ENCODE measurements at regions not wholly inside any gene's neighbourhood (a gene's known extent, or its start where the extent isn't known, plus 50 kb on each side); places are given as distances from the start of the nearest gene placed in this dataset.
A peak's percentile ranks its signal among the peaks of the same experiment; 100 is the strongest.

DNA sequence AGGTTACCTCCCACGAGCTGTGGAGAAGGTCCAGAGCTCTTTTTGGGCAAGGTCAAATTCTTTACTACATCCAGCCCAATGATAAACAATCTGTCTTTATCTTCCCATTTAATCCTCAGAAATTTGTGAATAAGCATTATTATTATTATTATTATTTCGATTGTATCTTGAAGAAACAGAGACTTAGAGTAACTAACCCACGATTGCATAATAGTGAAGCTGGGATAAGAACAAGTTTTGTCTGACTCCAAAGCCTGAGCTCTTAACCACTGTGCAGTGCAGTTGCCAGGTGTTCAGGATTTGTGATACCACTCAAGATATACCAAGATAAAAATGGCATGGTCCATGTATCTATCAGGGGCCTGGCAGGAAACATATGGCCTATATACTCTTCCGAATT, 166.5 kb upstream of the LDB2 start:
- H3K36me3 ChIP-seq (ENCODE audit: low read depth), result no peaks in the 10 kb centered on the region
- no peak overlapping the region for H3K9ac ChIP-seq
- no peak overlapping the region; the same call in 1 of the 2 replicates for H2AFZ ChIP-seq
- no peaks in the 10 kb centered on the region for H4K20me1 ChIP-seq (ENCODE audit: insufficient read depth)
- H3K79me2 ChIP-seq (ENCODE audit: insufficient read depth), result no peaks in the 10 kb centered on the region
- H3K9me3 ChIP-seq (ENCODE audit: low read depth), result no peaks in the 10 kb centered on the region
- H3K4me1 ChIP-seq (ENCODE audit: insufficient read depth), result peaks cover 70% of the 10 kb centered on the region
- peak overlapping the region; percentile 33 for H3K4me2 ChIP-seq (ENCODE audit: unreplicated experiment)
- DNase-seq, result peak; percentile 24
- TF ChIP-seq EZH2 (IDR thresholded peaks at IDR 0.05; ENCODE audit: insufficient read depth, poor library complexity, severe bottlenecking) (no peak), EZH2phosphoT487 (IDR thresholded peaks at IDR 0.05; ENCODE audit: insufficient read depth, low read depth) (no peak)
- in situ Hi-C loops (cut with MboI), result no loop called here
- no peak overlapping the region for H3K4me3 ChIP-seq
- H3F3A ChIP-seq (ENCODE audit: insufficient read depth), result peaks cover 70% of the 10 kb centered on the region
- H3K9me2 ChIP-seq (ENCODE audit: insufficient read depth), result no peaks in the 10 kb centered on the region
- no peaks in the 10 kb centered on the region for H3K27me3 ChIP-seq (replicated peaks; ENCODE audit: insufficient read depth)
- 79 to 80% methylated on average over 4 of the region's 4 CpGs for WGBS, 2 experiments (ENCODE audit: low coverage in 1 of 2, low lambda C conversion rate in 2 of 2, missing lambda C conversion rate in 2 of 2)
- peak overlapping the region; percentile 80 for H3K27ac ChIP-seq

DNA sequence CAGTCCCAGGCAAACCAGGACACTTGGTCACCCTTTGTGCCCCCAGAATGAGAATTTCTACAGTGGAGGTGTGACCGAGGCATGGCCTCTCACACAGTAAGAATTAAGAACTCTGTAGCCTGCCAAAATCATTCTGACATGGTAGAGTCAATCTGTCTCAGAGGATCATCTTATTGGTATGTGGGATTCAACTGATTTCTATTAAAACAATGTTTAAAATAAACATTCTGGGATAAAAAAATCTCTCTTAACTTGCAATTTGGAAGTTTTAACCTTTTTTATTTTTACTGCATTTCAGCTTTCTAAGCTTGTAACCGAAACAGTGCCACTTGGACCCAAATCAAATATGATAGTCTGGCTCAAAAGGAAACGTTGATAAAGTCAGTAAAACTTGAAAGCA, 165.4 kb upstream of the LDB2 start:
- 2% methylated on average over 3 of the region's 3 CpGs for WGBS, 2 experiments (ENCODE audit: low coverage in 1 of 2, low lambda C conversion rate in 2 of 2, missing lambda C conversion rate in 2 of 2)
- Histone ChIP-seq H3K36me3 (ENCODE audit: low read depth) (no peaks in the 10 kb centered on the region), H3K9ac (no peak overlapping the region), H3F3A (ENCODE audit: insufficient read depth) (peaks cover 76% of the 10 kb centered on the region), H3K79me2 (ENCODE audit: insufficient read depth) (no peaks in the 10 kb centered on the region), H3K27ac (peak overlapping the region; percentile 80), H2AFZ (no peak overlapping the region), H3K27me3 (replicated peaks; ENCODE audit: insufficient read depth) (no peaks in the 10 kb centered on the region), H3K9me2 (ENCODE audit: insufficient read depth) (no peaks in the 10 kb centered on the region), H4K20me1 (ENCODE audit: insufficient read depth) (no peaks in the 10 kb centered on the region), H3K9me3 (ENCODE audit: low read depth) (no peaks in the 10 kb centered on the region), H3K4me2 (ENCODE audit: unreplicated experiment) (peak overlapping the region; percentile 25), H3K4me1 (ENCODE audit: insufficient read depth) (peaks cover 74% of the 10 kb centered on the region), H3K4me3 (no peak overlapping the region)
- TF ChIP-seq EZH2phosphoT487 (IDR thresholded peaks at IDR 0.05; ENCODE audit: insufficient read depth, low read depth) (no peak), EZH2 (IDR thresholded peaks at IDR 0.05; ENCODE audit: insufficient read depth, poor library complexity, severe bottlenecking) (no peak)
- in situ Hi-C loops (cut with MboI), result no loop called here
- peak; percentile 89 for DNase-seq

DNA sequence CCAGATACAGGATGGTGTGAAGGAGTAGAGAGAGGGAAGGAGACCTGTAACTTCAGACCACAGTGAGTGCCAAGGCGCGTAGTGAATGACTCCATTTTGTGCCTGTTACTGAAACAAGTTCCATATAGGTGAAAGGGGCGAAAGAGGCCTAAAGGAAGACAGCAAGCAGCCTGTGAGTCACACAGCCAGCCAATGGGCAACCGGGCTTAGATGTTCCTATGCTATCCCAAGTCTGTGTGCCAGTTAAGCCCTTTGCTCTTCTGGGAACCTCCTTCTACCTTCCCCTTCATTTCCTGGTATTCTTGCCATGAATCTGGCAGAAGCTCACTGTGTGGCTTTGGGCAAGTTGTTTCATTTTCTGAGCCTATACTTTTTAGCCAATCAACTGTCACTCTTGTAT, 161.8 kb upstream of the LDB2 start:
- Histone ChIP-seq H3F3A (ENCODE audit: insufficient read depth) (peaks cover 63% of the 10 kb centered on the region), H3K9ac (no peak overlapping the region), H3K4me3 (no peak overlapping the region), H2AFZ (peak overlapping the region; percentile 75; the same call in 1 of the 2 replicates), H3K4me1 (ENCODE audit: insufficient read depth) (peaks cover 72% of the 10 kb centered on the region), H3K9me2 (ENCODE audit: insufficient read depth) (no peaks in the 10 kb centered on the region), H3K79me2 (ENCODE audit: insufficient read depth) (no peaks in the 10 kb centered on the region), H3K27ac (peak overlapping the region; percentile 78), H3K27me3 (replicated peaks; ENCODE audit: insufficient read depth) (no peaks in the 10 kb centered on the region), H4K20me1 (ENCODE audit: insufficient read depth) (no peaks in the 10 kb centered on the region), H3K9me3 (ENCODE audit: low read depth) (no peaks in the 10 kb centered on the region), H3K36me3 (ENCODE audit: low read depth) (no peaks in the 10 kb centered on the region), H3K4me2 (ENCODE audit: unreplicated experiment) (no peak overlapping the region)
- WGBS, 2 experiments (ENCODE audit: low coverage in 1 of 2, low lambda C conversion rate in 2 of 2, missing lambda C conversion rate in 2 of 2), result 76 to 88% methylated on average over 4 of the region's 4 CpGs
- in situ Hi-C loops (cut with MboI), result no loop called here
- no peak for TF ChIP-seq EZH2phosphoT487 (IDR thresholded peaks at IDR 0.05; ENCODE audit: insufficient read depth, low read depth)
- TF ChIP-seq EZH2 (IDR thresholded peaks at IDR 0.05; ENCODE audit: insufficient read depth, poor library complexity, severe bottlenecking), result no peak
- DNase-seq, result peak; percentile 40

DNA sequence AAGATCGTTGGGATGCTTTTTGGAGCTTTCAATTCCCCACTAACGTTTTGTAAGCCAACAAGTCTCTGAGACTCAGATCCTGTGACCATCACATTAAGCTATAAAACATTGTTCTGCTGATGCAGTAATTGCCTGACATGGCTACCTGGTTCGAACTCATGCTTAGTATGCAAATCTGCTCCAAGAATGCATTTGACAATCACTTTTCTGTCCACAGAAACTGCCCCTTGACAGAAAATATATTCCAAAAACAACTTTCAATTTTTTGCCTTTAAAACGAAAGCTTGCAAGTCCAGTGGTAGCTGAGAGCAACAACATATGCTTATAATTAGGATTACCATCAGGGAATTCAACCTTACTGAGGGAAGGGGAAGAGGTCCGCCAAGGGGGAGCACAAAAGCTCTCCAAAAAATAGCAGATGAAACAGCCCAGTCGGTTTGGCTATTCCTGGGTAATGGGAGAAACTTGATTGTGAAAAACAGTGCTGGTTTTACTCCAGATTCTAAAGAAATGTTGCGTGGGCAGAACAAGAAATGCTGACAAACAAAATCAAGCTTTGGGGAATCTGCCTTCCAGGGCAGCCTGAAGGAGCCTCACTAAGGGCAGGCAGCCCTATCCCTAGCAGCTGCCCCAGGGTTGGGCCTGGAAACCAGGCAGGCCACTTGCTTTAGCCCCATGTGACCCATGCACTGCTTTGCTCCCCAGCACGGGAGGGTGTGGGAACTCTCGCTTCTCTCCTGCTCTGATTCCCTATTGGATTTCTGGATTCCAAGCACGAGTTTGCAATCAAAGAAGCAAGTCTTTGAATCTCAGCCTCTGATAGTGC, 160.7 kb upstream of the LDB2 start:
- DNase-seq, result peak; percentile 73
- Histone ChIP-seq H3K9me2 (ENCODE audit: insufficient read depth) (no peaks in the 10 kb centered on the region), H3K9ac (peak overlapping the region; percentile 57), H3K9me3 (ENCODE audit: low read depth) (no peaks in the 10 kb centered on the region), H3K4me3 (peak overlapping the region; percentile 58), H4K20me1 (ENCODE audit: insufficient read depth) (no peaks in the 10 kb centered on the region), H3K4me1 (ENCODE audit: insufficient read depth) (peaks cover 62% of the 10 kb centered on the region), H3K36me3 (ENCODE audit: low read depth) (no peaks in the 10 kb centered on the region), H3K27me3 (replicated peaks; ENCODE audit: insufficient read depth) (no peaks in the 10 kb centered on the region), H3K79me2 (ENCODE audit: insufficient read depth) (no peaks in the 10 kb centered on the region), H2AFZ (peak overlapping the region; percentile 75), H3K27ac (peak overlapping the region; percentile 78), H3F3A (ENCODE audit: insufficient read depth) (peaks cover 52% of the 10 kb centered on the region), H3K4me2 (ENCODE audit: unreplicated experiment) (peak overlapping the region; percentile 82)
- in situ Hi-C loops (cut with MboI), result no loop called here
- TF ChIP-seq EZH2phosphoT487 (IDR thresholded peaks at IDR 0.05; ENCODE audit: insufficient read depth, low read depth) (no peak), EZH2 (IDR thresholded peaks at IDR 0.05; ENCODE audit: insufficient read depth, poor library complexity, severe bottlenecking) (no peak)
- 1 to 4% methylated on average over 10 of the region's 10 CpGs for WGBS, 2 experiments (ENCODE audit: low coverage in 1 of 2, low lambda C conversion rate in 2 of 2, missing lambda C conversion rate in 2 of 2)
